SK-N-SH (cell line): ENCODE measurements at regions not wholly inside any gene's neighbourhood (a gene's known extent, or its start where the extent isn't known, plus 50 kb on each side); places are given as distances from the start of the nearest gene placed in this dataset.

Experiments
- CTCF ChIA-PET: fragments of 300-600, 350-600 bp; formaldehyde crosslinking; extraction: SDS; loops from one replicate; lab custom pipeline; 2021; lab: Yijun Ruan, JAX
- POLR2A ChIA-PET: fragments of 350-600 bp; sonication (Branson Sonifier 250); formaldehyde crosslinking; extraction: SDS; loops from one replicate; lab custom pipeline; 2020; ENCODE audit warnings: antibody characterized with exemption, inconsistent platforms; lab: Yijun Ruan, JAX
- DNase-seq: peaks from one replicate; pipeline ENCODE4 v3.0.0; 2012
- H2AFZ ChIP-seq: fragments of 200-600 bp; sonication (generic); 2 replicates; pipeline ENCODE4 v1.8.1; 2016; ENCODE audit warnings: antibody characterized with exemption, mild to moderate bottlenecking, low read depth
- H3F3A ChIP-seq: fragments of 200-600 bp; sonication (generic); replicated peaks from 2 replicates; pipeline ENCODE3; 2016; ENCODE audit warnings: antibody characterized with exemption, mild to moderate bottlenecking; ENCODE audit not compliant: insufficient read depth
- H3K27ac ChIP-seq, 2 experiments: fragments of 200-500 bp in 1 of 2; fragments of 200-600 bp in 1 of 2; sonication (Bioruptor generic) in 1 of 2; sonication (generic), shearing (Covaris generic) in 1 of 2; 2 replicates each; pipeline versions ENCODE4 v1.5.1 to v1.6.1; 2014 to 2016; ENCODE audit warnings: low read depth in 2 of 2, inconsistent platforms in 1 of 2, low read length in 1 of 2, mild to moderate bottlenecking in 1 of 2, mixed read lengths in 1 of 2
- H3K27me3 ChIP-seq: fragments of 200-600 bp; sonication (generic), shearing (Covaris generic); 2 replicates; pipeline ENCODE4 v1.6.1; 2016; ENCODE audit warnings: mixed run types; ENCODE audit not compliant: insufficient read depth
- H3K36me3 ChIP-seq, 2 experiments: fragments of 200-500 bp in 1 of 2; fragments of 200-600 bp in 1 of 2; sonication (Bioruptor generic) in 1 of 2; sonication (generic) in 1 of 2; replicated peaks in 1 of 2; 2 replicates each; pipeline versions ENCODE3 to v1.5.1; 2014 to 2016; ENCODE audit warnings: low read length in 1 of 2, mild to moderate bottlenecking in 1 of 2; ENCODE audit not compliant: insufficient read depth in 2 of 2, control insufficient read depth in 1 of 2
- H3K4me1 ChIP-seq, 2 experiments: fragments of 200-500 bp in 1 of 2; fragments of 200-600 bp in 1 of 2; sonication (Bioruptor generic) in 1 of 2; sonication (generic), shearing (Covaris generic) in 1 of 2; 2 replicates each; pipeline versions ENCODE4 v1.5.1 to v1.6.1; 2014 to 2016; ENCODE audit warnings: low read depth in 1 of 2, low read length in 1 of 2, mixed run types in 1 of 2; ENCODE audit not compliant: insufficient read depth in 2 of 2, control insufficient read depth in 1 of 2
- H3K4me2 ChIP-seq: fragments of 200-600 bp; sonication (generic), shearing (Covaris generic); 2 replicates; pipeline ENCODE4 v1.6.1; 2017; ENCODE audit warnings: mixed run types
- H3K4me3 ChIP-seq, 2 experiments: fragments of 200-500 bp in 1 of 2; fragments of 200-600 bp in 1 of 2; sonication (Bioruptor generic) in 1 of 2; sonication (generic), shearing (Covaris generic) in 1 of 2; 2 replicates each; pipeline versions ENCODE4 v1.5.1 to v1.8.1; 2014 to 2016; ENCODE audit warnings: low read depth in 2 of 2, inconsistent platforms in 1 of 2, low read length in 1 of 2, mild to moderate bottlenecking in 1 of 2, mixed read lengths in 1 of 2, moderate library complexity in 1 of 2
- H3K79me2 ChIP-seq: fragments of 200-600 bp; sonication (generic); 2 replicates; pipeline ENCODE4 v1.8.1; 2017; ENCODE audit warnings: mild to moderate bottlenecking; ENCODE audit not compliant: insufficient read depth
- H3K9ac ChIP-seq: fragments of 200-600 bp; sonication (generic); 2 replicates; pipeline ENCODE4 v1.6.1; 2017; ENCODE audit warnings: mixed run types
- H3K9me2 ChIP-seq: fragments of 200-600 bp; sonication (generic); 2 replicates; pipeline ENCODE4 v1.6.1; 2017; ENCODE audit warnings: mixed run types
- H3K9me3 ChIP-seq: fragments of 200-600 bp; sonication (generic); 2 replicates; pipeline ENCODE4 v1.6.1; 2017; ENCODE audit warnings: mixed run types, mild to moderate bottlenecking, moderate library complexity
- H4K20me1 ChIP-seq: fragments of 200-600 bp; sonication (generic); 2 replicates; pipeline ENCODE4 v1.6.1; 2017; ENCODE audit warnings: mild to moderate bottlenecking, mixed run types; ENCODE audit not compliant: insufficient read depth
- CTCF ChIP-seq: fragments of 200-600 bp; sonication (generic); IDR thresholded peaks from 2 replicates; pipeline ENCODE4 v1.6.1; 2017; ENCODE audit warnings: antibody characterized with exemption, mild to moderate bottlenecking, moderate library complexity
- EP300 ChIP-seq, 2 experiments: IDR thresholded peaks; 2 replicates each; pipeline versions ENCODE4 v1.4.0 to v1.6.1; 2012; ENCODE audit warnings: borderline replicate concordance in 1 of 2, low read depth in 1 of 2, low read length in 1 of 2
- EZH2phosphoT487 ChIP-seq: fragments of 200-600 bp; sonication (generic); IDR thresholded peaks from 2 replicates; pipeline ENCODE4 v1.6.1; 2017; ENCODE audit warnings: low read depth, mixed run types, mild to moderate bottlenecking, antibody characterized with exemption, moderate library complexity, borderline replicate concordance
- FOSL2 ChIP-seq: IDR thresholded peaks from 2 replicates; pipeline ENCODE4 v1.4.0; 2012; ENCODE audit warnings: low read depth, mild to moderate bottlenecking, moderate library complexity, borderline replicate concordance
- GATA2 ChIP-seq: sonication (generic); formaldehyde crosslinking; IDR thresholded peaks from 2 replicates; pipeline ENCODE4 v1.5.0; 2020; ENCODE audit warnings: mild to moderate bottlenecking, missing genetic modification reagents
- IRF3 ChIP-seq: fragments of 150-350 bp; IDR thresholded peaks from 2 replicates; pipeline ENCODE4 v1.6.1; 2016; ENCODE audit warnings: mild to moderate bottlenecking, low read depth, low read length
- JUND ChIP-seq: IDR thresholded peaks from 2 replicates; pipeline ENCODE4 v1.4.0; 2012
- RAD21 ChIP-seq: IDR thresholded peaks from 2 replicates; pipeline ENCODE4 v1.6.1; 2012; ENCODE audit warnings: mild to moderate bottlenecking, low read length
- RCOR1 ChIP-seq: fragments of 150-350 bp; IDR thresholded peaks from 2 replicates; pipeline ENCODE4 v1.6.1; 2017; ENCODE audit warnings: antibody characterized with exemption, low read length
- REST ChIP-seq: IDR thresholded peaks from 2 replicates; pipeline ENCODE4 v1.6.1; 2012; ENCODE audit warnings: mild to moderate bottlenecking, low read depth, low read length, moderate library complexity
- RXRA ChIP-seq: IDR thresholded peaks from 2 replicates; pipeline ENCODE4 v1.4.0; 2012; ENCODE audit warnings: low read depth, mild to moderate bottlenecking, borderline replicate concordance
- SMC3 ChIP-seq: IDR thresholded peaks from 2 replicates; pipeline ENCODE4 v1.6.1; 2012; ENCODE audit warnings: low read depth, low read length, improper control_type of control experiment
- TAF1 ChIP-seq: IDR thresholded peaks from 2 replicates; pipeline ENCODE4 v1.6.1; 2012; ENCODE audit warnings: low read depth, mild to moderate bottlenecking, low read length, moderate library complexity, borderline replicate concordance
- TCF12 ChIP-seq: IDR thresholded peaks from 2 replicates; pipeline ENCODE4 v1.4.0; 2012
- WGBS: methylation state at CpG from one replicate; pipeline ENCODE4 v1.1.6; 2017; ENCODE audit warnings: low lambda C conversion rate; 5-methylcytosine and 5-hydroxymethylcytosine counted together

- no peaks in the 10 kb centered on the region for H3K36me3 ChIP-seq
- H3K27me3 ChIP-seq: peaks cover 6% of the 10 kb centered on the region; the same call in 1 of the 2 replicates
- ChIA-PET CTCF (interaction anchor here (0.7 to 2.3 kb wide), 4 partner anchors 9 to 1121 kb away, joined by 3 to 7 read pairs (median 3); no protein-coding TSS in a partner anchor), POLR2A (no interaction called here)
- no peak for DNase-seq
- 40% methylated on average over 1 of the region's 1 CpG for WGBS
- no peak overlapping the region for H3K4me2 ChIP-seq
- TF ChIP-seq TAF1 (no peak), RCOR1 (no peak), CTCF (no peak), EZH2phosphoT487 (no peak), TCF12 (no peak), RAD21 (no peak), JUND (no peak), SMC3 (no peak), IRF3 (no peak), REST (no peak)
- H3K4me3 ChIP-seq: no peak overlapping the region
- no peaks in the 10 kb centered on the region for H3K9me2 ChIP-seq
- no peak overlapping the region for H3K27ac ChIP-seq
- H2AFZ ChIP-seq: no peak overlapping the region
- H3K4me1 ChIP-seq: peaks cover 0 to 2% of the 10 kb centered on the region in 2 experiments; a peak in 2 of 4 replicates
- H3K9ac ChIP-seq: no peak overlapping the region
- no peaks in the 10 kb centered on the region for H3K9me3 ChIP-seq
- no peaks in the 10 kb centered on the region for H3K79me2 ChIP-seq
- no peaks in the 10 kb centered on the region for H3F3A ChIP-seq
- no peaks in the 10 kb centered on the region for H4K20me1 ChIP-seq
Measured at GRCh38 chr14:62156052-62156451, 393.8 kb downstream of the SNAPC1 start.

GRCh38 chr14:62158779-62159178, 396.6 kb downstream of the SNAPC1 start:
- no peak overlapping the region for H2AFZ ChIP-seq
- H3K4me1 ChIP-seq: peaks cover 0 to 2% of the 10 kb centered on the region in 2 experiments; a peak in 2 of 4 replicates
- POLR2A ChIA-PET: no interaction called here
- H3K9me3 ChIP-seq: no peaks in the 10 kb centered on the region
- TF ChIP-seq RXRA: no peak
- no peak for TF ChIP-seq FOSL2
- TF ChIP-seq GATA2 (CRISPR knock-in tag): peak; percentile 80
- TF ChIP-seq EP300 (IDR thresholded peaks at IDR 0.05; ENCODE audit: borderline replicate concordance in 1 of 2, low read depth in 1 of 2, low read length in 1 of 2): peak in 1 of 2 experiments; percentile 22; a peak in 1 of 4 replicates
- peak; percentile 24 for DNase-seq
- H4K20me1 ChIP-seq: no peaks in the 10 kb centered on the region
- H3K36me3 ChIP-seq: no peaks in the 10 kb centered on the region
- no peaks in the 10 kb centered on the region for H3K9me2 ChIP-seq
- no peaks in the 10 kb centered on the region for H3K79me2 ChIP-seq
- no peak overlapping the region for H3K9ac ChIP-seq
- H3K4me2 ChIP-seq: no peak overlapping the region
- no peak overlapping the region for H3K27ac ChIP-seq
- WGBS: 6% methylated on average over 2 of the region's 2 CpGs
- CTCF ChIA-PET: interaction anchor here (1.1 kb wide), 1 partner anchor 706 kb away, joined by 3 read pairs; no protein-coding TSS in a partner anchor
- H3F3A ChIP-seq: no peaks in the 10 kb centered on the region
- H3K4me3 ChIP-seq: no peak overlapping the region
- peaks cover 10% of the 10 kb centered on the region; the same call in 1 of the 2 replicates for H3K27me3 ChIP-seq
